Endothelial cell of umbilical vein (primary cell): ENCODE measurements at regions not wholly inside any gene's neighbourhood (a gene's known extent, or its start where the extent isn't known, plus 50 kb on each side); places are given as distances from the start of the nearest gene placed in this dataset. TPM values are rescaled to one million over a fixed set of nuclear protein-coding genes. Genes with fewer than 3 reads are reported as not detected.

Experiments used
- small RNA-seq: library from RNA; depleted of rRNA; stranded (forward); fragments of <200 nt; gene quantifications from one replicate; pipeline ENCODE3, GENCODE V24; 2012; ENCODE audit warnings: low replicate concordance, low read depth; ENCODE audit not compliant: insufficient read depth, insufficient read length

Small RNA genes in the stretch of these regions (small RNA-seq; reads per million reads assigned to genes)
- not detected for gene RNU1-23P
